NCI-H187 (cell line): ENCODE measurements at regions not wholly inside any gene's neighbourhood (a gene's known extent, or its start where the extent isn't known, plus 50 kb on each side); places are given as distances from the start of the nearest gene placed in this dataset.

Source experiments
- DNase-seq, 2 experiments: peaks; one replicate each; lab custom pipeline; 2025; lab: John Stamatoyannopoulos, UW

GRCh38 chr5:158368686-158369085, 509.7 kb upstream of the CLINT1 start:
- DNase-seq: no peak

GRCh38 chr5:158364367-158364766, 505.4 kb upstream of the CLINT1 start:
- no peak for DNase-seq

DNA sequence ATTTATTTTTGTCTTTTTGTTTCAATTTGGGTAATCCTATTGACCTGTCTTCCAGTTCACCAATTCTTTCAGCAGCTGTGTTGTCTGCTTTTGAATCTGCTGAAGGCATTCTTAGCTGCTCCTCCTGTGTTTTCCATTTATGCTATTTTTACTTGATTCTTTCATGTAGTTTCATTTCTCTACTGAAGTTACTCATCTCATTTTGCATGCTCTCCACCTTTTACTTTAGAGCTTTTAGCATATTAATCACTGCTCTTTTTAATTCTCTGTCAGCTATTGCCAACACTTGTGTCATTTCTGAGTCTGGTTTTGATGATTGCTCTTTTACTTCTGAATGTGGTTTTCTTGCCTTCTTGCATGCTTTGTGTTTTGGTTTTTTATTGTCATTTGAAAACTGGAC, 496.0 kb upstream of the CLINT1 start:
- DNase-seq: no peak

GRCh38 chr5:158351485-158352125, 492.7 kb upstream of the CLINT1 start:
- peak; percentile 59 to 82 for DNase-seq

- DNase-seq: no peak
These were observed 491.0 kb upstream of the CLINT1 start for GRCh38 chr5:158349987-158350386.

DNA sequence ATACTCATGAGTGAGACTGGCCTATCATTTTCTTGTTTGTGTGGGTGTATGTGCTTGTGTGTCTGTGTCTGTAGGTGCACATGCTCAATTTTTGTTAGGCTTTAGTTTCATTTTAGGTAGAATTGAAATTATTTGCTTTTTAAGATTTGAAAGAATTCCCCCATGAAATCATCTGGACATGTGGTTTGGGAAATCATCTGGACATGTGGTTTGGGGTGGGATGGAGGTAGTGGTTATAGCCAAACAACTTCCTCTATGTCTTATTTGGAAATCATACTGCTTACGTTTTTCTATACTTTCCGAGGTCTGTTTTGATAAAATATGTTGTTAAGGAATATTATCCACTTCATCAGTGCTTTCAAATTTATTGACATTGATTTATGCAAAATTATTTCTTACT, 485.4 kb upstream of the CLINT1 start:
- DNase-seq: no peak

DNA sequence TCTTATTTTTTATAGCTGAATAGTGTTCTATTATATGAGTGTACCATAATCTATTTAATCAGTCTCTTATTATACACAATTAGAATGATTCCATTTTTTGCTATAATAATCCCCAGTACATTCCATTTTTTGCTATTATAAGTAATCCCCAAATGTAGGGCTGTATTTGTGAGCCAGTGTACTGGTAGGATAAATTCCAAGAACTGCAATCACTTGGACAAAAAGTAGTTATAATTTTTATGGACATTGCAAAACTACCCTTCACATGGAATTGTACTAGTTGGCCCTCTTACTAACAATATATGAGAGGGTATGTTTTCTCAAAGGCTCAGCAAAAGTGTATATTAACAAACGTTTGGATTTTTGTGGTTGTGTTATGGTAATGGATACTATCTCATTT, 481.7 kb upstream of the CLINT1 start:
- DNase-seq: no peak

DNA sequence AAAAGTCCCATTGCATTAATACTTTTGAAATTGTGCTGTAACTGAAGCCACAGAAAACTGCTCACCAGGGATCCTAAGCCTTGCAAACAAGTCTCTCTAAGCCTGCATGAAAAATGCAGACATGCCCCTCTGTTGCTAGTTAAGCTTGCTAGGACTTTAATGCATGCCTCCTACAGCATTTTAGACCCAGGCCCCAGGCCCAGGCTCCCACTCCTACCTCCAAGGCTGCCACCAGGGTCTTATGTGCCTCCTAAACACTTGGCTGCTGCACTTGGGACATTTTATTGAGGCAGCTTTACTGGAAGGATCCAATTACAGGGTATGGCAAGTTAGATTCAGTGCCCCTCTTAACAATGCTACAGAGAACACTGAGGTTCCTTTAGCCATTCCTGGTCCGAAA, 467.3 kb upstream of the CLINT1 start:
- DNase-seq: no peak

GRCh38 chr5:158324236-158324635, 465.3 kb upstream of the CLINT1 start:
- DNase-seq: peak in 1 of 2 experiments; percentile 2

GRCh38 chr5:158322620-158323019, 463.7 kb upstream of the CLINT1 start:
- DNase-seq: no peak

DNA sequence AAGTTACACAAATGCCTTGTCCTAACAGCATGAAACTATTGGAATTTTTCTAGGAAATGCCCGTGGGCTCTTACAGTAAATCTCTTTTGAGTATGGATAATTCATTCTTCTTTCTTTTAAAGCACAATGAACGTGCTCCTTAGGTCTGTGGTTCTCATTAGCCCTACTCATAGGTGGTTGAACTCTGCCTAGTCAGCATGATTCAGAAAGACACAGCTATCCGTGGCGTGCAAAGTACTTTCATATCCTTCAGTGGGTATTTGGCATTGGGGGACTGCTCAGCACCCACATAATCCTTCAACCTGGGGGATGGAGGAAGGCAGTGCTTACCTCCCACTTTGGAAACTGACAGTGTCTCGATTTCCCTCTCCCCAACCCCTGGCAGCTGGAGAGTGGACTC, 462.0 kb upstream of the CLINT1 start:
- no peak for DNase-seq

DNA sequence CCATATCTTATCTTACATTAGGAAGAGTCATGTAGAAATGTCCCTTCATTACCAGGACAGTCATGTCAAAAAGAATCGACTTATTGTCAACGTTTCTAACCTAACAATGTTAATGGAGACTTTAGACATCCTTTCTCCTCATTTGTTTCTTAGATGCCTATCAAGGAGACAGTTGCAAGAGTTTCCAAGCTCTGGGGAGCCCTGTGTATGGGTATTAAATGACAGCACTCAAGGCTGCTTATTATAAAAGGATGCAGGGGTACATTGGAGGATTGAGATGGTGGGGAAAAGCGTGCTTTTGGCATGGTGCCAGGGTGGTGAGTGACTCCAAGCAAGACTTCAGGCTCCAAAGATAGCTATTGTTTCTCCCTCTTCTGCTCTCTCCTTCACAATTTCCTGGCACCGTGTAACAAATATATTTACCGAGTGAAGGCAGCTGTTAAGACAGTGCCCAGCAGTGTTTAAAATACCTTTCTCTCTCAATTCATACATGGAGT, 461.3 kb upstream of the CLINT1 start:
- peak; percentile 57 to 63 for DNase-seq

DNA sequence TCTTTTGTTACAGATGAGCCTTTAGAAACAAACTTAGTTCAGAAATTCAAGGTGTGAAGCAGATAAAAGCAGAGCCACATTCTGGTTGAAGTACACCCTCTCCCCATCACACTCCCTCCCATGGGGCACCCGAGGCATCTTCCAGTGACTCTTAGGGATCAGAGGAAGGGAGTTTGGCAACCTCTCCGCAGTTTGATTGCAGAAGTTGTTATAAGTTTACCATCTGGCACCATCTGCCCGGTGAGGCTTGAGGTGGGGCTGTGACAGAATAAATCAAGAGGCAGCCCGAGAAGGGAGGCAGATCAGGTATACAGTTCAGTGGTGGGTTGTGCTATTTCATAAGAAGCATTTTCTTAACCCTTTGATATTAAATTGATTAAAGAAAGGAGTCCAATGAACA, 458.6 kb upstream of the CLINT1 start:
- no peak for DNase-seq

- DNase-seq: no peak
These were observed 455.0 kb upstream of the CLINT1 start for GRCh38 chr5:158313733-158314464.

- DNase-seq: no peak
These were observed 454.2 kb upstream of the CLINT1 start for GRCh38 chr5:158313027-158313732.

- DNase-seq: no peak
These were observed 450.3 kb upstream of the CLINT1 start for GRCh38 chr5:158309088-158309807.

GRCh38 chr5:158308429-158309025, 449.6 kb upstream of the CLINT1 start:
- DNase-seq: no peak

DNA sequence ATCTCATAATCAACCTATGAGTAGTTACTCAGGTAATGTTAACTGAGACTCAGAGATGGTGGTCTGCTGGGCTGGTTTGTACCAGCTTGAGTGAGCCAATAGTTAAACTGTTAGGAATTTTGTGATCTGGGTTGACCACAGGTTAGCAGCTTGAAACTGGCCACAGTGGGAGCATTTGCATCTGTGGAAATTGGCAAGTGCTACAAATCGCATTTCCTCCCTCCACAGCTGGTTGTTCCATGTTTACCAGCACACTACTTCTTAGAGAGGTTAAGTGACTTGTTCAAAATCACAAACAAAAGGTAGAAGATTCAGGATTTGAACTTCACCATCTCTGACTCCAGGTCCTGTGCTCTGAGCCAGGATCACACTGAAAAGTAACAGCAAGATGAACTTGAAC, 446.9 kb upstream of the CLINT1 start:
- no peak for DNase-seq

GRCh38 chr5:158304607-158305006, 445.7 kb upstream of the CLINT1 start:
- DNase-seq: no peak

DNA sequence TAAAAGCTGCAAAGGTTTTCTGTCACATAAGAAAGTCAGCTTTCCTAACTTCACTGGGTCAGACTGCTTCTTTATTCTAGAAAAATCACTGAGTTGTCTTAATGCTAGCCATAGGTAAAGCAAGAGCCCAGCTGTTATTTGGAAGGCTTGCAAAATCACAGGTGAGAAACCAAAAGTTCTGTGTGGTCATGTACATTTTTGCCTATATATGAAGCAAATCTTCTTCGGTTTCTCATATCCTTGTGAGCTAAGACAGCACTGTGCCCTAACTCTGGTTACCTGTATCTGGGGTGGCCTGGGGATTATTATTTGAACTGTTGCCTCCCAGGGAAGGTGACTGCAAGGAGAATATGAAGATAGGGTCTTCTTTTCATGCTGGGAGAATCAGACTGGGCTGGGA, 444.9 kb upstream of the CLINT1 start:
- DNase-seq: no peak

DNA sequence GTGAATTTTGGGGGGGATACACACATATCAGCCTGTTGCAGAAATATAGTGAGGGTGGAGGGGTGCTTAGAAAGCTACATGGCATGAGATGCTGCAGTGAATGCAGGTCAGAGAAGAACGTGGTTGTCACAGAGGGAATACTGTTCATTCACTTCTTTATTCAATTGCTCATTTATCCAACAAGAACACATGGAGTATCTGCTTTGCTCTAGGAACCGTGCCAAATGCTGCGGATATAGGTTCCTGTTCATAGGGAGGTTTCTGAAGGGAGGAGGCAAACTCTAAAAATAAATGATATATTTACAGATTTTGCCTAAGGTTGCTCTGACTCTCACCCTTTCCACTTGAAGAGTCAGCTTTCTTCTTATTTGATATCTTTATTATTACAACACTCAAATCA, 444.3 kb upstream of the CLINT1 start:
- no peak for DNase-seq

- DNase-seq: no peak
These were observed 443.1 kb upstream of the CLINT1 start for GRCh38 chr5:158302029-158302428.
